BLaER1 (cell line): ENCODE measurements at regions not wholly inside any gene's neighbourhood (a gene's known extent, or its start where the extent isn't known, plus 50 kb on each side); places are given as distances from the start of the nearest gene placed in this dataset.
A peak's percentile ranks its signal among the peaks of the same experiment; 100 is the strongest.

Experiments
- H3K27ac ChIP-seq: shearing (Covaris generic); formaldehyde crosslinking; 2 replicates; pipeline ENCODE4 v1.8.1; 2022
- H3K27me3 ChIP-seq: shearing (Covaris generic); formaldehyde crosslinking; 2 replicates; pipeline ENCODE4 v1.8.1; 2022
- H3K36me3 ChIP-seq: shearing (Covaris generic); formaldehyde crosslinking; 2 replicates; pipeline ENCODE4 v1.8.1; 2022
- H3K4me1 ChIP-seq: shearing (Covaris generic); formaldehyde crosslinking; 2 replicates; pipeline ENCODE4 v1.8.1; 2022
- H3K4me2 ChIP-seq: shearing (Covaris generic); formaldehyde crosslinking; 2 replicates; pipeline ENCODE4 v1.8.1; 2022
- H3K4me3 ChIP-seq: shearing (Covaris generic); formaldehyde crosslinking; 2 replicates; pipeline ENCODE4 v1.8.1; 2022
- H3K9ac ChIP-seq: shearing (Covaris generic); formaldehyde crosslinking; 2 replicates; pipeline ENCODE4 v1.8.1; 2022
- H3K9me3 ChIP-seq: shearing (Covaris generic); formaldehyde crosslinking; 2 replicates; pipeline ENCODE4 v1.8.1; 2022
- H4K20me1 ChIP-seq: shearing (Covaris generic); formaldehyde crosslinking; 2 replicates; pipeline ENCODE4 v1.8.1; 2022
- Cebpa-rat ChIP-seq: shearing (Covaris generic); IDR thresholded peaks from 2 replicates; pipeline ENCODE4 v1.8.1; 2022

GRCh38 chr20:39623584-39624234, 661.6 kb downstream of the DHX35 start:
- no peaks in the 10 kb centered on the region for H4K20me1 ChIP-seq
- H3K9ac ChIP-seq: no peak overlapping the region
- TF ChIP-seq Cebpa-rat: no peak
- H3K27ac ChIP-seq: no peak overlapping the region
- H3K4me2 ChIP-seq: no peak overlapping the region
- H3K4me3 ChIP-seq: no peak overlapping the region
- no peaks in the 10 kb centered on the region for H3K27me3 ChIP-seq
- H3K4me1 ChIP-seq: no peaks in the 10 kb centered on the region
- no peaks in the 10 kb centered on the region for H3K9me3 ChIP-seq
- no peaks in the 10 kb centered on the region for H3K36me3 ChIP-seq

- TF ChIP-seq Cebpa-rat: no peak
- Histone ChIP-seq H3K9me3 (no peaks in the 10 kb centered on the region), H3K9ac (no peak overlapping the region), H3K36me3 (no peaks in the 10 kb centered on the region), H3K4me2 (no peak overlapping the region), H3K4me1 (no peaks in the 10 kb centered on the region), H3K27ac (no peak overlapping the region), H3K4me3 (no peak overlapping the region), H3K27me3 (no peaks in the 10 kb centered on the region), H4K20me1 (no peaks in the 10 kb centered on the region)
Observed at GRCh38 chr20:39619271-39619785, 657.2 kb downstream of the DHX35 start.

- Histone ChIP-seq H3K27me3 (no peaks in the 10 kb centered on the region), H3K36me3 (no peaks in the 10 kb centered on the region), H3K4me1 (no peaks in the 10 kb centered on the region), H3K27ac (no peak overlapping the region), H3K9me3 (peaks cover 8% of the 10 kb centered on the region), H4K20me1 (no peaks in the 10 kb centered on the region), H3K4me2 (no peak overlapping the region), H3K9ac (no peak overlapping the region), H3K4me3 (no peak overlapping the region)
- no peak for TF ChIP-seq Cebpa-rat
Observed at GRCh38 chr20:39611901-39612300, 649.8 kb downstream of the DHX35 start.

- no peak for TF ChIP-seq Cebpa-rat
- no peak overlapping the region for H3K4me2 ChIP-seq
- no peaks in the 10 kb centered on the region for H4K20me1 ChIP-seq
- no peak overlapping the region for H3K4me3 ChIP-seq
- no peaks in the 10 kb centered on the region for H3K36me3 ChIP-seq
- no peak overlapping the region for H3K9ac ChIP-seq
- H3K9me3 ChIP-seq: peaks cover 8% of the 10 kb centered on the region
- H3K27ac ChIP-seq: no peak overlapping the region
- no peaks in the 10 kb centered on the region for H3K27me3 ChIP-seq
- no peaks in the 10 kb centered on the region for H3K4me1 ChIP-seq
Observed at GRCh38 chr20:39607141-39607540, 645.0 kb downstream of the DHX35 start.

- H3K4me3 ChIP-seq: no peak overlapping the region
- no peak overlapping the region for H3K9ac ChIP-seq
- 0 out of 2 replicates have a peak, but pooled peaks have one; percentile 11 for TF ChIP-seq Cebpa-rat
- no peaks in the 10 kb centered on the region for H3K4me1 ChIP-seq
- peaks cover 8% of the 10 kb centered on the region for H3K9me3 ChIP-seq
- no peak overlapping the region for H3K4me2 ChIP-seq
- H4K20me1 ChIP-seq: no peaks in the 10 kb centered on the region
- no peaks in the 10 kb centered on the region for H3K27me3 ChIP-seq
- H3K27ac ChIP-seq: no peak overlapping the region
- no peaks in the 10 kb centered on the region for H3K36me3 ChIP-seq
Observed at GRCh38 chr20:39605908-39606307, 643.8 kb downstream of the DHX35 start.

- Histone ChIP-seq H4K20me1 (no peaks in the 10 kb centered on the region), H3K4me3 (no peak overlapping the region), H3K4me2 (no peak overlapping the region), H3K36me3 (no peaks in the 10 kb centered on the region), H3K27me3 (no peaks in the 10 kb centered on the region), H3K27ac (no peak overlapping the region), H3K9me3 (peaks cover 8% of the 10 kb centered on the region), H3K4me1 (no peaks in the 10 kb centered on the region), H3K9ac (no peak overlapping the region)
- TF ChIP-seq Cebpa-rat: no peak
Observed at GRCh38 chr20:39605361-39605760, 643.2 kb downstream of the DHX35 start.

GRCh38 chr20:39603219-39603618, 641.1 kb downstream of the DHX35 start:
- no peak overlapping the region for H3K9ac ChIP-seq
- H3K36me3 ChIP-seq: no peaks in the 10 kb centered on the region
- no peak for TF ChIP-seq Cebpa-rat
- no peaks in the 10 kb centered on the region for H3K4me1 ChIP-seq
- H4K20me1 ChIP-seq: no peaks in the 10 kb centered on the region
- no peak overlapping the region for H3K27ac ChIP-seq
- no peak overlapping the region for H3K4me2 ChIP-seq
- no peaks in the 10 kb centered on the region for H3K27me3 ChIP-seq
- H3K4me3 ChIP-seq: no peak overlapping the region
- no peaks in the 10 kb centered on the region for H3K9me3 ChIP-seq

GRCh38 chr20:39602649-39603048, 640.5 kb downstream of the DHX35 start:
- Histone ChIP-seq H3K4me3 (no peak overlapping the region), H3K9ac (no peak overlapping the region), H4K20me1 (no peaks in the 10 kb centered on the region), H3K36me3 (no peaks in the 10 kb centered on the region), H3K4me1 (no peaks in the 10 kb centered on the region), H3K4me2 (no peak overlapping the region), H3K27me3 (no peaks in the 10 kb centered on the region), H3K27ac (no peak overlapping the region), H3K9me3 (no peaks in the 10 kb centered on the region)
- TF ChIP-seq Cebpa-rat: no peak

GRCh38 chr20:39600871-39601270, 638.7 kb downstream of the DHX35 start:
- Histone ChIP-seq H3K9ac (no peak overlapping the region), H3K27me3 (no peaks in the 10 kb centered on the region), H3K36me3 (no peaks in the 10 kb centered on the region), H3K4me1 (no peaks in the 10 kb centered on the region), H3K4me3 (no peak overlapping the region), H3K4me2 (no peak overlapping the region), H3K9me3 (no peaks in the 10 kb centered on the region), H4K20me1 (no peaks in the 10 kb centered on the region), H3K27ac (no peak overlapping the region)
- no peak for TF ChIP-seq Cebpa-rat

GRCh38 chr20:39600156-39600555, 638.0 kb downstream of the DHX35 start:
- Histone ChIP-seq H3K4me2 (no peak overlapping the region), H3K9me3 (no peaks in the 10 kb centered on the region), H3K27ac (no peak overlapping the region), H3K36me3 (no peaks in the 10 kb centered on the region), H4K20me1 (no peaks in the 10 kb centered on the region), H3K9ac (no peak overlapping the region), H3K4me1 (no peaks in the 10 kb centered on the region), H3K4me3 (no peak overlapping the region), H3K27me3 (no peaks in the 10 kb centered on the region)
- TF ChIP-seq Cebpa-rat: no peak

GRCh38 chr20:39596554-39596953, 634.4 kb downstream of the DHX35 start:
- H4K20me1 ChIP-seq: no peaks in the 10 kb centered on the region
- no peaks in the 10 kb centered on the region for H3K4me1 ChIP-seq
- no peaks in the 10 kb centered on the region for H3K36me3 ChIP-seq
- no peaks in the 10 kb centered on the region for H3K27me3 ChIP-seq
- no peak overlapping the region for H3K4me2 ChIP-seq
- no peak for TF ChIP-seq Cebpa-rat
- no peak overlapping the region for H3K27ac ChIP-seq
- no peaks in the 10 kb centered on the region for H3K9me3 ChIP-seq
- H3K9ac ChIP-seq: no peak overlapping the region
- H3K4me3 ChIP-seq: no peak overlapping the region
